HCT116 (cell line): ENCODE measurements at regions not wholly inside any gene's neighbourhood (a gene's known extent, or its start where the extent isn't known, plus 50 kb on each side); places are given as distances from the start of the nearest gene placed in this dataset.

ENCODE experiments used
- ATAC-seq: fragments of 200-7000 bp; cut with Tn5 transposase; 2 replicates; pipeline ENCODE4 v1.9.1; 2020; ENCODE audit warnings: mild to moderate bottlenecking, moderate library complexity
- BruUV-seq: library from RNA; stranded (reverse); fragments of 400-500 nt; replicated peaks from 2 replicates; lab custom pipeline; 2021; lab: Mats Ljungman, UMichigan
- CTCF ChIA-PET: fragments of 300-600 bp; sonication (Branson Sonifier 250); formaldehyde crosslinking; loops from one replicate; lab custom pipeline; 2021; ENCODE audit warnings: antibody characterized with exemption; lab: Charles Lee
- POLR2A ChIA-PET: fragments of 300-600, 350-600 bp; sonication (Branson Sonifier 250); formaldehyde crosslinking; loops from one replicate; lab custom pipeline; 2021; ENCODE audit warnings: antibody characterized with exemption; lab: Charles Lee
- RAD21 ChIA-PET, 2 experiments: fragments of 300-600 bp; sonication (Branson Sonifier 250); formaldehyde crosslinking; loops; one replicate each; lab custom pipeline; 2023; ENCODE audit warnings: low total read pairs in 2 of 2; ENCODE audit not compliant: uncharacterized antibody in 2 of 2, unreplicated experiment in 2 of 2, low non-redundant PET in 1 of 2; lab: Charles Lee
- DNase-seq: peaks from one replicate; pipeline ENCODE4 v3.0.0-alpha.2; 2010; ENCODE audit warnings: low read depth, low spot score
- H2AFZ ChIP-seq: fragments of 200-600 bp; shearing (Covaris generic), sonication (generic); 2 replicates; pipeline ENCODE4 v1.6.1; 2017; ENCODE audit warnings: low read depth, mixed run types, mixed read lengths, antibody characterized with exemption, low read length; ENCODE audit not compliant: poor library complexity, severe bottlenecking
- H3K27ac ChIP-seq: 2 replicates; pipeline ENCODE4 v1.5.1; 2012; ENCODE audit warnings: low read depth, low read length
- H3K27me3 ChIP-seq: fragments of 200-600 bp; sonication (generic); 2 replicates; pipeline ENCODE4 v1.6.1; 2016; ENCODE audit warnings: mixed run types, low read length, mixed read lengths; ENCODE audit not compliant: insufficient read depth
- H3K36me3 ChIP-seq, 2 experiments: fragments of 200-500 bp in 1 of 2; fragments of 200-600 bp in 1 of 2; sonication (Bioruptor generic) in 1 of 2; sonication (generic) in 1 of 2; 2 replicates each; pipeline versions ENCODE4 v1.5.1 to v1.6.1; 2014 to 2016; ENCODE audit warnings: low read length in 2 of 2, inconsistent platforms in 1 of 2, mixed read lengths in 1 of 2, mixed run types in 1 of 2; ENCODE audit not compliant: insufficient read depth in 2 of 2, control insufficient read depth in 1 of 2
- H3K4me1 ChIP-seq, 2 experiments: fragments of 200-600 bp in 1 of 2; sonication (generic) in 1 of 2; 2 replicates each; pipeline versions ENCODE4 v1.5.1 to v1.6.1; 2012 to 2017; ENCODE audit warnings: low read length in 2 of 2, inconsistent platforms in 1 of 2, mild to moderate bottlenecking in 1 of 2, mixed read lengths in 1 of 2, mixed run types in 1 of 2, moderate library complexity in 1 of 2; ENCODE audit not compliant: insufficient read depth in 2 of 2, control insufficient read depth in 1 of 2
- H3K4me2 ChIP-seq: fragments of 200-600 bp; sonication (generic); 2 replicates; pipeline ENCODE4 v1.6.1; 2017; ENCODE audit warnings: mixed run types, low read length, mixed read lengths
- H3K4me3 ChIP-seq, 2 experiments: fragments of 200-600 bp in 1 of 2; sonication (generic) in 1 of 2; replicated peaks in 1 of 2; 2 replicates each; pipeline ENCODE4 v1.5.1; 2011 to 2016; ENCODE audit warnings: low read length in 2 of 2, control low read depth in 1 of 2, low read depth in 1 of 2, mild to moderate bottlenecking in 1 of 2, mixed read lengths in 1 of 2, mixed run types in 1 of 2
- H3K79me2 ChIP-seq: fragments of 200-600 bp; sonication (generic); 2 replicates; pipeline ENCODE4 v1.6.1; 2017; ENCODE audit warnings: mild to moderate bottlenecking, mixed run types, low read length, moderate library complexity, mixed read lengths; ENCODE audit not compliant: insufficient read depth
- H3K9ac ChIP-seq: fragments of 200-600 bp; sonication (generic); 2 replicates; pipeline ENCODE4 v1.6.1; 2016; ENCODE audit warnings: low read length, mixed read lengths
- H3K9me2 ChIP-seq: fragments of 200-600 bp; sonication (generic), shearing (Covaris generic); 2 replicates; pipeline ENCODE4 v1.6.1; 2017; ENCODE audit warnings: mixed run types, mild to moderate bottlenecking, moderate library complexity; ENCODE audit not compliant: insufficient read depth
- H3K9me3 ChIP-seq, 2 experiments: fragments of 200-500 bp in 1 of 2; fragments of 200-600 bp in 1 of 2; sonication (Bioruptor generic) in 1 of 2; sonication (generic) in 1 of 2; 2 replicates each; pipeline ENCODE4 v1.6.1; 2014 to 2017; ENCODE audit warnings: low read length in 2 of 2, mixed read lengths in 2 of 2, inconsistent platforms in 1 of 2, low read depth in 1 of 2, mild to moderate bottlenecking in 1 of 2, mixed run types in 1 of 2, moderate library complexity in 1 of 2; ENCODE audit not compliant: control insufficient read depth in 1 of 2, insufficient read depth in 1 of 2
- H4K20me1 ChIP-seq: fragments of 200-600 bp; sonication (generic), shearing (Covaris generic); 2 replicates; pipeline ENCODE4 v1.6.1; 2017; ENCODE audit warnings: mixed run types, mild to moderate bottlenecking, moderate library complexity; ENCODE audit not compliant: insufficient read depth
- CBX3 ChIP-seq: IDR thresholded peaks from 2 replicates; pipeline ENCODE4 v1.6.1; 2012; ENCODE audit warnings: low read depth
- CEBPB ChIP-seq: IDR thresholded peaks from 2 replicates; pipeline ENCODE4 v1.6.1; 2012; ENCODE audit warnings: low read depth
- CTCF ChIP-seq, 3 experiments: fragments of 200-600 bp in 1 of 3; sonication (generic) in 1 of 3; IDR thresholded peaks in 2 of 3; conservative IDR thresholded peaks in 1 of 3; 2 replicates each; pipeline ENCODE4 v1.5.1; 2012 to 2017; ENCODE audit warnings: low read depth in 2 of 3, low read length in 2 of 3, antibody characterized with exemption in 1 of 3, borderline replicate concordance in 1 of 3, control low read depth in 1 of 3, mild to moderate bottlenecking in 1 of 3, mixed read lengths in 1 of 3, mixed run types in 1 of 3, moderate library complexity in 1 of 3; ENCODE audit not compliant: insufficient read depth in 1 of 3
- EGR1 ChIP-seq: IDR thresholded peaks from 2 replicates; pipeline ENCODE4 v1.6.1; 2012; ENCODE audit warnings: low read depth
- EZH2phosphoT487 ChIP-seq: fragments of 200-600 bp; IDR thresholded peaks from 2 replicates; pipeline ENCODE4 v1.6.1; 2018; ENCODE audit warnings: antibody characterized with exemption, borderline replicate concordance
- FOSL1 ChIP-seq: IDR thresholded peaks from 2 replicates; pipeline ENCODE4 v1.6.1; 2012; ENCODE audit warnings: low read depth
- JUND ChIP-seq: IDR thresholded peaks from 2 replicates; pipeline ENCODE4 v1.6.1; 2012
- MAX ChIP-seq: IDR thresholded peaks from 2 replicates; pipeline ENCODE4 v1.6.1; 2012
- POLR2AphosphoS5 ChIP-seq: IDR thresholded peaks from 2 replicates; pipeline ENCODE4 v1.6.1; 2011; ENCODE audit warnings: mild to moderate bottlenecking, low read depth, low read length, moderate library complexity
- RAD21 ChIP-seq: IDR thresholded peaks from 2 replicates; pipeline ENCODE4 v1.6.1; 2012; ENCODE audit warnings: low read depth, mild to moderate bottlenecking
- REST ChIP-seq: IDR thresholded peaks from 2 replicates; pipeline ENCODE4 v1.6.1; 2012; ENCODE audit warnings: low read depth
- SIN3A ChIP-seq: IDR thresholded peaks from 2 replicates; pipeline ENCODE4 v1.6.1; 2012; ENCODE audit warnings: low read depth
- SP1 ChIP-seq: IDR thresholded peaks from 2 replicates; pipeline ENCODE4 v1.6.1; 2012; ENCODE audit warnings: low read depth
- SRF ChIP-seq: IDR thresholded peaks from 2 replicates; pipeline ENCODE4 v1.6.1; 2012; ENCODE audit warnings: low read depth
- TCF7L2 ChIP-seq: IDR thresholded peaks from 2 replicates; pipeline ENCODE4 v1.7.0; 2011; ENCODE audit warnings: borderline replicate concordance, inconsistent platforms; ENCODE audit not compliant: insufficient read depth, insufficient read length; ENCODE audit errors: extremely low read depth
- YY1 ChIP-seq: IDR thresholded peaks from 2 replicates; pipeline ENCODE4 v1.6.1; 2011; ENCODE audit warnings: low read length, low read depth, moderate library complexity, mild to moderate bottlenecking; ENCODE audit not compliant: insufficient replicate concordance; ENCODE audit errors: extremely low read depth
- intact Hi-C: fragments of 100-400 bp; cut with micrococcal nuclease; formaldehyde crosslinking; loops from 2 replicates; pipeline ENCODE4 v1.10.0; 2022

GRCh38 chr10:90674928-90675327, 182.9 kb downstream of the HTR7 start:
- POLR2A ChIA-PET = no interaction called here
- Histone ChIP-seq H4K20me1 (no peaks in the 10 kb centered on the region), H3K4me2 (no peak overlapping the region), H3K36me3 (no peaks in the 10 kb centered on the region), H3K79me2 (no peaks in the 10 kb centered on the region), H3K4me1 (peaks cover 0 to 6% of the 10 kb centered on the region in 2 experiments; a peak in 1 of 4 replicates), H3K27me3 (no peaks in the 10 kb centered on the region)
- ATAC-seq (no peak), DNase-seq (no peak)
- no TSS peak for BruUV-seq
- TF ChIP-seq MAX (no peak), SIN3A (no peak), RAD21 (no peak), EGR1 (no peak), JUND (no peak), SP1 (no peak), SRF (no peak), CEBPB (no peak), REST (no peak), EZH2phosphoT487 (no peak), CBX3 (no peak), FOSL1 (no peak), CTCF (IDR thresholded peaks at IDR 0.05 in 2 of 3, conservative IDR thresholded peaks at IDR 0.05 in 1 of 3; ENCODE audit: borderline replicate concordance in 1 of 3, insufficient read depth in 1 of 3, low read depth in 2 of 3, low read length in 2 of 3) (no peak), POLR2AphosphoS5 (no peak), YY1 (no peak), TCF7L2 (no peak)
- TF ChIP-seq, all 23 proteins: peak for 0
- intact Hi-C loops = no loop called here
- Histone ChIP-seq H3K9me2 (no peaks in the 10 kb centered on the region), H3K9me3 (no peaks in the 10 kb centered on the region), H3K4me3 (no peak overlapping the region), H3K9ac (no peak overlapping the region), H3K27ac (no peak overlapping the region), H2AFZ (no peak overlapping the region)
- RAD21 ChIA-PET = no interaction called here
- CTCF ChIA-PET = no interaction called here
